Erythroblast (primary cell): ENCODE measurements at regions not wholly inside any gene's neighbourhood (a gene's known extent, or its start where the extent isn't known, plus 50 kb on each side); places are given as distances from the start of the nearest gene placed in this dataset.

Source experiments
- GATA1 ChIP-seq: IDR thresholded peaks from 2 replicates; pipeline ENCODE4 v1.6.1; 2011; ENCODE audit warnings: low read depth, mild to moderate bottlenecking, control low read depth, low read length, moderate library complexity
- POLR2A ChIP-seq: IDR thresholded peaks from 2 replicates; pipeline ENCODE4 v1.6.1; 2011; ENCODE audit warnings: mild to moderate bottlenecking, low read length

- TF ChIP-seq POLR2A (no peak), GATA1 (no peak)
Observed at GRCh38 chr18:42657551-42657950, 457.9 kb downstream of the RIT2 start.
